ENCODE measurements at regions not wholly inside any gene's neighbourhood (a gene's known extent, or its start where the extent isn't known, plus 50 kb on each side); places are given as distances from the start of the nearest gene placed in this dataset.
A peak's percentile ranks its signal among the peaks of the same experiment; 100 is the strongest.

GRCh38 chr6:41442352-41442672 lies 103.9 kb upstream of the FOXP4 start:
- Mint-ChIP-seq H3K36me3 (no peaks in the 10 kb centered on the region), H3K27me3 (ENCODE audit: low read depth in 2 of 2) (peaks cover 76 to 80% of the 10 kb centered on the region in 2 donors), H3K4me1 (peaks cover 33 to 39% of the 10 kb centered on the region in 2 donors), H3K9me3 (no peaks in the 10 kb centered on the region), H3K4me3 (peak overlapping the region; percentile 13), H3K27ac (no peak overlapping the region)
- Histone ChIP-seq H3K4me3 (ENCODE audit: low read length) (no peak overlapping the region), H3K4me1 (ENCODE audit: control insufficient read depth, insufficient read depth, low read length) (peaks cover 53% of the 10 kb centered on the region), H3K27ac (ENCODE audit: low read length) (peak overlapping the region; percentile 51), H3K36me3 (ENCODE audit: control insufficient read depth, insufficient read depth, low read length) (no peaks in the 10 kb centered on the region), H3K27me3 (ENCODE audit: control insufficient read depth, insufficient read depth, low read length) (peaks cover 34% of the 10 kb centered on the region), H3K9me3 (ENCODE audit: control insufficient read depth, insufficient read depth, low read length) (no peaks in the 10 kb centered on the region)
- no peak for DNase-seq
- 92% methylated on average over 2 of the region's 2 CpGs for WGBS (ENCODE audit: insufficient coverage)
- ATAC-seq, result no peak
- intact Hi-C loops (cut with micrococcal nuclease), result loop anchor here (10.0 kb wide), 1 partner anchor 108 kb away; the partner anchor contains the start of gene NCR2
- TF ChIP-seq, protein P1, sequence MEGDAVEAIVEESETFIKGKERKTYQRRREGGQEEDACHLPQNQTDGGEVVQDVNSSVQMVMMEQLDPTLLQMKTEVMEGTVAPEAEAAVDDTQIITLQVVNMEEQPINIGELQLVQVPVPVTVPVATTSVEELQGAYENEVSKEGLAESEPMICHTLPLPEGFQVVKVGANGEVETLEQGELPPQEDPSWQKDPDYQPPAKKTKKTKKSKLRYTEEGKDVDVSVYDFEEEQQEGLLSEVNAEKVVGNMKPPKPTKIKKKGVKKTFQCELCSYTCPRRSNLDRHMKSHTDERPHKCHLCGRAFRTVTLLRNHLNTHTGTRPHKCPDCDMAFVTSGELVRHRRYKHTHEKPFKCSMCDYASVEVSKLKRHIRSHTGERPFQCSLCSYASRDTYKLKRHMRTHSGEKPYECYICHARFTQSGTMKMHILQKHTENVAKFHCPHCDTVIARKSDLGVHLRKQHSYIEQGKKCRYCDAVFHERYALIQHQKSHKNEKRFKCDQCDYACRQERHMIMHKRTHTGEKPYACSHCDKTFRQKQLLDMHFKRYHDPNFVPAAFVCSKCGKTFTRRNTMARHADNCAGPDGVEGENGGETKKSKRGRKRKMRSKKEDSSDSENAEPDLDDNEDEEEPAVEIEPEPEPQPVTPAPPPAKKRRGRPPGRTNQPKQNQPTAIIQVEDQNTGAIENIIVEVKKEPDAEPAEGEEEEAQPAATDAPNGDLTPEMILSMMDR (IDR thresholded peaks at IDR 0.05), result no peak

GRCh38 chr6:41442800-41443501 lies 103.2 kb upstream of the FOXP4 start:
- peaks cover 53% of the 10 kb centered on the region for H3K4me1 ChIP-seq (ENCODE audit: control insufficient read depth, insufficient read depth, low read length)
- TF ChIP-seq, protein P1 (IDR thresholded peaks at IDR 0.05), result peak; percentile 39
- Mint-ChIP-seq H3K4me3 (peak overlapping the region; percentile 13), H3K4me1 (peaks cover 33 to 39% of the 10 kb centered on the region in 2 donors), H3K27ac (no peak overlapping the region), H3K36me3 (no peaks in the 10 kb centered on the region), H3K9me3 (no peaks in the 10 kb centered on the region), H3K27me3 (ENCODE audit: low read depth in 2 of 2) (peaks cover 72 to 78% of the 10 kb centered on the region in 2 donors)
- H3K27me3 ChIP-seq (ENCODE audit: control insufficient read depth, insufficient read depth, low read length), result peaks cover 34% of the 10 kb centered on the region
- 20% methylated on average over 31 of the region's 42 CpGs for WGBS (ENCODE audit: insufficient coverage)
- no peaks in the 10 kb centered on the region for H3K36me3 ChIP-seq (ENCODE audit: control insufficient read depth, insufficient read depth, low read length)
- H3K9me3 ChIP-seq (ENCODE audit: control insufficient read depth, insufficient read depth, low read length), result no peaks in the 10 kb centered on the region
- no peak overlapping the region for H3K4me3 ChIP-seq (ENCODE audit: low read length)
- H3K27ac ChIP-seq (ENCODE audit: low read length), result peak overlapping the region; percentile 51
- intact Hi-C loops (cut with micrococcal nuclease), result loop anchor here (10.0 kb wide), 1 partner anchor 108 kb away; the partner anchor contains the start of gene NCR2
- ATAC-seq (peak in 1 of 3 donors; percentile 23), DNase-seq (peak in 1 of 2 donors; percentile 55)

GRCh38 chr6:41443616-41444525 lies 102.3 kb upstream of the FOXP4 start:
- Mint-ChIP-seq H3K27ac (no peak overlapping the region), H3K27me3 (ENCODE audit: low read depth in 2 of 2) (peaks cover 71 to 72% of the 10 kb centered on the region in 2 donors), H3K4me3 (no peak overlapping the region), H3K36me3 (no peaks in the 10 kb centered on the region), H3K9me3 (no peaks in the 10 kb centered on the region), H3K4me1 (peaks cover 30 to 38% of the 10 kb centered on the region in 2 donors)
- peaks cover 33% of the 10 kb centered on the region for H3K27me3 ChIP-seq (ENCODE audit: control insufficient read depth, insufficient read depth, low read length)
- no peak overlapping the region for H3K27ac ChIP-seq (ENCODE audit: low read length)
- intact Hi-C loops (cut with micrococcal nuclease), result loop anchor here (10.0 kb wide), 1 partner anchor 109 kb away; the partner anchor contains the start of gene NCR2
- WGBS (ENCODE audit: insufficient coverage), result 94% methylated on average over 11 of the region's 15 CpGs
- H3K36me3 ChIP-seq (ENCODE audit: control insufficient read depth, insufficient read depth, low read length), result no peaks in the 10 kb centered on the region
- DNase-seq (no peak), ATAC-seq (no peak)
- TF ChIP-seq, protein P1 (IDR thresholded peaks at IDR 0.05), result no peak
- no peaks in the 10 kb centered on the region for H3K9me3 ChIP-seq (ENCODE audit: control insufficient read depth, insufficient read depth, low read length)
- H3K4me1 ChIP-seq (ENCODE audit: control insufficient read depth, insufficient read depth, low read length), result peaks cover 52% of the 10 kb centered on the region
- H3K4me3 ChIP-seq (ENCODE audit: low read length), result no peak overlapping the region

All from natural killer cell (primary cell).